SK-N-MC (cell line): ENCODE measurements at regions not wholly inside any gene's neighbourhood (a gene's known extent, or its start where the extent isn't known, plus 50 kb on each side); places are given as distances from the start of the nearest gene placed in this dataset.

ENCODE experiments used
- FOXP2 ChIP-seq: optimal IDR thresholded peaks from 2 replicates; pipeline ENCODE3; 2011; ENCODE audit warnings: mild to moderate bottlenecking, moderate library complexity; ENCODE audit not compliant: insufficient read depth; ENCODE audit errors: extremely low read length, control extremely low read depth
- POLR2AphosphoS5 ChIP-seq: IDR thresholded peaks from 2 replicates; pipeline ENCODE4 v1.6.1; 2012; ENCODE audit warnings: mild to moderate bottlenecking, low read depth, low read length, borderline replicate concordance

- TF ChIP-seq POLR2AphosphoS5, result no peak
- no peak for TF ChIP-seq FOXP2
Measured at GRCh38 chr10:43852149-43852548, 203.5 kb upstream of the ZNF32 start.
